ENCODE measurements at regions not wholly inside any gene's neighbourhood (a gene's known extent, or its start where the extent isn't known, plus 50 kb on each side); places are given as distances from the start of the nearest gene placed in this dataset.
"Not testable (repeated sequence)": the region's sequence is repeated elsewhere in the genome, so short reads cannot be mapped to it uniquely, and the experiment has no call there.

GRCh38 chr17:13659051-13659450, 57.3 kb upstream of the HS3ST3A1 start:
- DNase-seq = not testable (repeated sequence)

- no peak for DNase-seq
Measured at GRCh38 chr17:13665872-13666635, 64.3 kb upstream of the HS3ST3A1 start.

GRCh38 chr17:13671341-13671740, 69.6 kb upstream of the HS3ST3A1 start:
- DNase-seq = no peak

- no peak for DNase-seq
Measured at GRCh38 chr17:13671771-13672170, 70.0 kb upstream of the HS3ST3A1 start.

GRCh38 chr17:13678361-13678760, 76.6 kb upstream of the HS3ST3A1 start:
- DNase-seq = no peak

- DNase-seq = no peak
Measured at GRCh38 chr17:13678841-13679240, 77.1 kb upstream of the HS3ST3A1 start.

- DNase-seq = no peak
Measured at GRCh38 chr17:13688716-13689115, 87.0 kb upstream of the HS3ST3A1 start.

- no peak for DNase-seq
Measured at GRCh38 chr17:13690806-13691205, 89.1 kb upstream of the HS3ST3A1 start.

- DNase-seq = no peak
Measured at GRCh38 chr17:13694934-13695333, 93.2 kb upstream of the HS3ST3A1 start.

GRCh38 chr17:13698832-13699231, 97.1 kb upstream of the HS3ST3A1 start:
- DNase-seq = peak; percentile 1

- DNase-seq = no peak
Measured at GRCh38 chr17:13699261-13699660, 97.5 kb upstream of the HS3ST3A1 start.

- DNase-seq = no peak
Measured at GRCh38 chr17:13702266-13702665, 100.5 kb upstream of the HS3ST3A1 start.

- no peak for DNase-seq
Measured at GRCh38 chr17:13704333-13704732, 102.6 kb upstream of the HS3ST3A1 start.

- no peak for DNase-seq
Measured at GRCh38 chr17:13705221-13705620, 103.5 kb upstream of the HS3ST3A1 start.

GRCh38 chr17:13721705-13722104, 120.0 kb upstream of the HS3ST3A1 start:
- DNase-seq = no peak

- DNase-seq = no peak
Measured at GRCh38 chr17:13725288-13725990, 123.7 kb upstream of the HS3ST3A1 start.

GRCh38 chr17:13727441-13728171, 125.9 kb upstream of the HS3ST3A1 start:
- no peak for DNase-seq

- no peak for DNase-seq
Measured at GRCh38 chr17:13728781-13729180, 127.1 kb upstream of the HS3ST3A1 start.

- DNase-seq = no peak
Measured at GRCh38 chr17:13729466-13730134, 127.9 kb upstream of the HS3ST3A1 start.

- DNase-seq = no peak
Measured at GRCh38 chr17:13734880-13735279, 133.2 kb upstream of the HS3ST3A1 start.

GRCh38 chr17:13735444-13735843, 133.7 kb upstream of the HS3ST3A1 start:
- no peak for DNase-seq

- DNase-seq = no peak
Measured at GRCh38 chr17:13735861-13736260, 134.1 kb upstream of the HS3ST3A1 start.

GRCh38 chr17:13736916-13737315, 135.2 kb upstream of the HS3ST3A1 start:
- no peak for DNase-seq
